ENCODE measurements at regions not wholly inside any gene's neighbourhood (a gene's known extent, or its start where the extent isn't known, plus 50 kb on each side); places are given as distances from the start of the nearest gene placed in this dataset.

- Histone ChIP-seq H3K4me3 (ENCODE audit: low read depth in 1 of 2, low read length in 1 of 2) (no peak overlapping the region), H3K27me3 (no peaks in the 10 kb centered on the region), H3K27ac (no peak overlapping the region), H3K9me3 (no peaks in the 10 kb centered on the region), H3K36me3 (no peaks in the 10 kb centered on the region), H3K4me1 (ENCODE audit: control insufficient read depth in 1 of 2, insufficient read depth in 1 of 2, low read depth in 1 of 2, low read length in 1 of 2) (no peaks in the 10 kb centered on the region)
- no peak for TF ChIP-seq CTCF (IDR thresholded peaks at IDR 0.05)
Observed at GRCh38 chr12:41745593-41745992, 399.1 kb downstream of the GXYLT1 start.

GRCh38 chr12:41743835-41744234 is 400.8 kb downstream of the GXYLT1 start:
- Histone ChIP-seq H3K27me3 (no peaks in the 10 kb centered on the region), H3K4me3 (ENCODE audit: low read depth in 1 of 2, low read length in 1 of 2) (no peak overlapping the region), H3K36me3 (no peaks in the 10 kb centered on the region), H3K9me3 (no peaks in the 10 kb centered on the region), H3K4me1 (ENCODE audit: control insufficient read depth in 1 of 2, insufficient read depth in 1 of 2, low read depth in 1 of 2, low read length in 1 of 2) (no peaks in the 10 kb centered on the region), H3K27ac (no peak overlapping the region)
- no peak for TF ChIP-seq CTCF (IDR thresholded peaks at IDR 0.05)

- Histone ChIP-seq H3K4me3 (ENCODE audit: low read depth in 1 of 2, low read length in 1 of 2) (no peak overlapping the region), H3K36me3 (no peaks in the 10 kb centered on the region), H3K27me3 (no peaks in the 10 kb centered on the region), H3K4me1 (ENCODE audit: control insufficient read depth in 1 of 2, insufficient read depth in 1 of 2, low read depth in 1 of 2, low read length in 1 of 2) (no peaks in the 10 kb centered on the region), H3K9me3 (no peaks in the 10 kb centered on the region), H3K27ac (no peak overlapping the region)
- no peak for TF ChIP-seq CTCF (IDR thresholded peaks at IDR 0.05)
Observed at GRCh38 chr12:41739066-41739465, 405.6 kb downstream of the GXYLT1 start.

GRCh38 chr12:41737423-41737822 is 407.3 kb downstream of the GXYLT1 start:
- no peaks in the 10 kb centered on the region for H3K4me1 ChIP-seq (ENCODE audit: control insufficient read depth in 1 of 2, insufficient read depth in 1 of 2, low read depth in 1 of 2, low read length in 1 of 2)
- H3K9me3 ChIP-seq = no peaks in the 10 kb centered on the region
- no peaks in the 10 kb centered on the region for H3K36me3 ChIP-seq
- no peak overlapping the region for H3K4me3 ChIP-seq (ENCODE audit: low read depth in 1 of 2, low read length in 1 of 2)
- TF ChIP-seq CTCF (IDR thresholded peaks at IDR 0.05) = no peak
- H3K27me3 ChIP-seq = no peaks in the 10 kb centered on the region
- H3K27ac ChIP-seq = no peak overlapping the region

- no peak overlapping the region for H3K4me3 ChIP-seq (ENCODE audit: low read depth in 1 of 2, low read length in 1 of 2)
- H3K9me3 ChIP-seq = no peaks in the 10 kb centered on the region
- no peak for TF ChIP-seq CTCF (IDR thresholded peaks at IDR 0.05)
- no peaks in the 10 kb centered on the region for H3K36me3 ChIP-seq
- no peaks in the 10 kb centered on the region for H3K27me3 ChIP-seq
- no peak overlapping the region for H3K27ac ChIP-seq
- no peaks in the 10 kb centered on the region for H3K4me1 ChIP-seq (ENCODE audit: control insufficient read depth in 1 of 2, insufficient read depth in 1 of 2, low read depth in 1 of 2, low read length in 1 of 2)
Observed at GRCh38 chr12:41736436-41736835, 408.2 kb downstream of the GXYLT1 start.

- Histone ChIP-seq H3K36me3 (no peaks in the 10 kb centered on the region), H3K4me3 (ENCODE audit: low read depth in 1 of 2, low read length in 1 of 2) (no peak overlapping the region), H3K4me1 (ENCODE audit: control insufficient read depth in 1 of 2, insufficient read depth in 1 of 2, low read depth in 1 of 2, low read length in 1 of 2) (no peaks in the 10 kb centered on the region), H3K27me3 (no peaks in the 10 kb centered on the region), H3K9me3 (no peaks in the 10 kb centered on the region), H3K27ac (no peak overlapping the region)
- no peak for TF ChIP-seq CTCF (IDR thresholded peaks at IDR 0.05)
Observed at GRCh38 chr12:41731691-41732090, 413.0 kb downstream of the GXYLT1 start.

Data from neutrophil (primary cell).